Choroid plexus epithelial cell (primary cell): ENCODE measurements at regions not wholly inside any gene's neighbourhood (a gene's known extent, or its start where the extent isn't known, plus 50 kb on each side); places are given as distances from the start of the nearest gene placed in this dataset.

ENCODE experiments used
- DNase-seq: peaks from one replicate; pipeline ENCODE4 v3.0.0-alpha.2; 2010; ENCODE audit warnings: low read depth
- H3K4me3 ChIP-seq: 2 replicates; pipeline ENCODE4 v1.5.1; 2011; ENCODE audit warnings: low read depth, mild to moderate bottlenecking, control low read depth, low read length, moderate library complexity
- TF ChIP-seq, protein P1 (sequence below): conservative IDR thresholded peaks from 2 replicates; pipeline ENCODE4 v1.5.1; 2011; ENCODE audit warnings: low read depth, mild to moderate bottlenecking, control low read depth, inconsistent platforms, low read length, moderate library complexity

DNA sequence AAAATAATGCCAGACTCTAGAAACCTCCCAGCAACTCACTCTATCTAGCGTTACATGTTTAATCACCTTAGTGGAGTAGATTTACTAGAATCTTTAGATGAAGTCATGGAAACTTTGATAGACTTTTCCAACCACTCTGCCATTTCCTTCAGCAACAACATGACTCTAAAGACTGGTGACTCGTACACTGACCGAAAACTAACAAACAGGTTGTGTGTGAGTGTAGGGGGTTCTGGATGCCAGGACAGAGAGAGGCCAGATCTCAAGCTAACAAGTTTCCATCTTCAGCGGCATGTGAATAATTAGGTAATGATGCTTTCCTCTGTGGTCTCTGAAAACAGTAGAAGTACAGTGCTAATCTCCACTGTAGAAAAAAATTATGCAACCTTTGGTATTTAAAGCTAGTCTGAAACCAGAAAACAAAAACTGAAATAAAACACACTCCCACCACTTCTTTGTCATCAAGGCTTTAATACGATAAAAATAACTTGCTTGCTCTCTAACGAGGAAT, 286.4 kb downstream of the PRDM5 start:
- TF ChIP-seq, protein P1, sequence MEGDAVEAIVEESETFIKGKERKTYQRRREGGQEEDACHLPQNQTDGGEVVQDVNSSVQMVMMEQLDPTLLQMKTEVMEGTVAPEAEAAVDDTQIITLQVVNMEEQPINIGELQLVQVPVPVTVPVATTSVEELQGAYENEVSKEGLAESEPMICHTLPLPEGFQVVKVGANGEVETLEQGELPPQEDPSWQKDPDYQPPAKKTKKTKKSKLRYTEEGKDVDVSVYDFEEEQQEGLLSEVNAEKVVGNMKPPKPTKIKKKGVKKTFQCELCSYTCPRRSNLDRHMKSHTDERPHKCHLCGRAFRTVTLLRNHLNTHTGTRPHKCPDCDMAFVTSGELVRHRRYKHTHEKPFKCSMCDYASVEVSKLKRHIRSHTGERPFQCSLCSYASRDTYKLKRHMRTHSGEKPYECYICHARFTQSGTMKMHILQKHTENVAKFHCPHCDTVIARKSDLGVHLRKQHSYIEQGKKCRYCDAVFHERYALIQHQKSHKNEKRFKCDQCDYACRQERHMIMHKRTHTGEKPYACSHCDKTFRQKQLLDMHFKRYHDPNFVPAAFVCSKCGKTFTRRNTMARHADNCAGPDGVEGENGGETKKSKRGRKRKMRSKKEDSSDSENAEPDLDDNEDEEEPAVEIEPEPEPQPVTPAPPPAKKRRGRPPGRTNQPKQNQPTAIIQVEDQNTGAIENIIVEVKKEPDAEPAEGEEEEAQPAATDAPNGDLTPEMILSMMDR = no peak
- no peak overlapping the region for H3K4me3 ChIP-seq
- DNase-seq = no peak

DNA sequence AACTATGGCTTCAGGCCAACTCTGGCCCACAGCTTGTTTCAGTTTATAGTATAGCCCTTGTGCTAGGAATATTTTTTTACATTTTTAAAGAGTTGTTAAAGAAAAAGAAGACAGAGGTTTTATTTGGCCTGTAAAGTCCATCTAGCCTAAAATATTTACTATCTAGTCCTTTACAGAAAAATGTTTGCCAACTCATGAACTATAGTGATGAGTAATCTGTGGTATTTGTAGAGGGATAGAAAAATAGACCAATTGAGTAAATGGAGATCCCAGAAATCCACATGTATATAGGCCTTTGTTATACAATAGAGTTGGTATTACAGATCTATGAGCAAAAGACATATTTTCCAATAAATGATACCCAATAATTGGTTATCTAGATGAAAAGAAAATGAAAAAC, 288.7 kb downstream of the PRDM5 start:
- no peak overlapping the region for H3K4me3 ChIP-seq
- TF ChIP-seq, protein P1 = no peak
- peak; percentile 5 for DNase-seq

DNA sequence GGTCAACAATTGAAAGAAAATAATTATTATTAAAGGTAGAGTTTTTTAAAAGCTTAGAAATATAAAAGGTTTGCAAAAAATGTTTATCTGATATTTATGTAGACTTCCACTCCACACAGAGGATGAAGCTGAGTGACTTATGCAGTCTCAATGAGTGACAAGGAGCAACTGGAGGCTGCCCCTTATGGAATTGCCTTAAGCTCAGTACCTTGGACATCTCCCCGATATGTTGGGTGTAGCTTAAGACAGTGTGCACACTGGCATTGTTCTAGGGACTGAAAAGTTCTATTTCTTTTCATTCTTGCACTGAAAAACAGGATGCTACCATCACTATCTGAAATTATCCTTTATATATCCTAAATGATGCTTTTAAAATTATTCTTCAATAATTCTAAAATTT, 292.1 kb downstream of the PRDM5 start:
- DNase-seq = peak; percentile 12
- H3K4me3 ChIP-seq = no peak overlapping the region
- TF ChIP-seq, protein P1 = no peak

DNA sequence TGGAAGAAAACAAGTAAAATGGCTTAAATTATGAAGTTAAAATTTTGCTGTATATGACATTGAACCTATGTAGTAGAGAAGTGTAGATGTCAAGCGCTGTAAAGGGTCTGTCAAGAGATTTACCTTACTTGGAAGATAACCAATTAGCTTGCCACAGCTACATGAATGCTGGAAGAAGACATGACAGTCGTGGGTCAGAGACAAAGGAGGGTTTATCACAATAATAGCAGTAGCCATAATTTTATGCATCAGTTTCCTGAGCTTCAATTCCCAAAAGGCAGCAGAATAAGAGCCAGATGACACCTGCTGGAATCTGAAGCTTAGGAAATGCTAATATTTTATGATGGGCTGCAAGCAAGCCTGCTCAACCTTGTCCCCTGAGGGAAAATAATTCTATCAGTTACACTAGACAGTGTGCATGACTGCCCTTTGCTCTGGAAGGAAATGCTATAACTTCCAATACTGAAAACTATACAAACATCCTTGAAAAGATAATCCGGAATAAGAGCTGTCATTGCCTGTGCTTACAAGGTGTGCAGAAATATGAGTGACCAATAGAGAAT, 292.9 kb downstream of the PRDM5 start:
- TF ChIP-seq, protein P1 = no peak
- DNase-seq = no peak
- no peak overlapping the region for H3K4me3 ChIP-seq

DNA sequence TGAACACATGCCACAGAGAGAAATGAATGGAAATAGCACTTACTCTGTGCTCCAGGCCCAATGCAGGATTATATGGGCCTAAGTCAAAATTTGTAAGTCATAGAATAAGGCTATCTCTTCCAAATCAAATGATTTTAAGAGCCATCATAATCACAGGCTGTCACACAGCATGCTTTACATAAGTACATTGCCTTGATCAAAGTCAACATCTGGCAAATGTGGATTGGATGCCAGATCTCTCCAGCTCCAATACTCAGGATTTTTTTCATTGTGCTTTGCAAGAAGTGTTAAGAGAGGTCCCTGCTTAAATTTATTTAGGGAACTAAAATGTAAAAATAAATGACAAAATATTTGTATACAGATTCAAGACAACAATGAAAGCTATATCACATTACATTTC, 299.9 kb downstream of the PRDM5 start:
- H3K4me3 ChIP-seq = no peak overlapping the region
- TF ChIP-seq, protein P1 = no peak
- DNase-seq = no peak

DNA sequence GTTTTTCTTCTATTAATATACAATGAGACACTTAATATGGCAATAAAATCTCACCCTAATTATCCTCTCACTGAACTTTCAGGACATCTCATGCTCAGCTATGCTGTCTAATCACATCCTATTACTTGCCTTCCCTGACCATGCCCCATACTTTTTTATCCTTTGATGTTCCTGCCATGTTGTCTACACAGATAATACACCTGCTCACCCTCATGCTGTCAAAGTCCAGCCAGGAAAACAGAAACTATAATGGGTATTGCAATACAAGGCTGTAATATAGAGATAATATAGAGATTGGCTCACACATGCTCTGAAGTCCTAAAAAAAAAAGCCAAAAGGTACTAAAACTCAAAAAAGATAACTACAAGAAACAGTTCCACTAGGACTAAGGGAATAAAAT, 305.4 kb downstream of the PRDM5 start:
- DNase-seq = no peak
- TF ChIP-seq, protein P1 = no peak
- H3K4me3 ChIP-seq = no peak overlapping the region

DNA sequence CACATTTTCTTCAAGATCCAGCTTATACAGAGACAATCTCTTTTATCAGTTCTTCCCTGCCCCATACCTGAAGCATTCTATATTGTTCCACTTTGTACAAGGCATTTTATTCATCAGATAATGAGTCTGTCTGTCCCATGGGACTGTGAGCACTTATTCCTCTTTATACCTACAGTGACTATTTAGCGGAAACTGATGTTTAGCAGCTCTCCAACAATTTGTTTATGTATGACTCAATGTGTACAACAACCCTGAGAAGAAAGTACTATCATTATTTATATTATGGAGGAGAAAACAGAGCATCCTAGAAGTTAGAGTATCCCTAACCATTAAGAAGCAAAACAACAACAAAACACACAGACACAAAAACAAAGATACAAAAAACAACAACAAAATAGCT, 306.5 kb downstream of the PRDM5 start:
- no peak for DNase-seq
- TF ChIP-seq, protein P1 = no peak
- no peak overlapping the region for H3K4me3 ChIP-seq
